H1 (cell line): ENCODE measurements at regions not wholly inside any gene's neighbourhood (a gene's known extent, or its start where the extent isn't known, plus 50 kb on each side); places are given as distances from the start of the nearest gene placed in this dataset.

Experiments
- CTCF ChIA-PET: fragments of 300-600 bp; sonication (Branson Sonifier 250); formaldehyde crosslinking; loops from one replicate; lab custom pipeline; 2021; ENCODE audit not compliant: partially characterized antibody; lab: Charles Lee
- POLR2A ChIA-PET: fragments of 300-600 bp; sonication (Branson Sonifier 250); formaldehyde crosslinking; loops from one replicate; lab custom pipeline; 2021; ENCODE audit warnings: inconsistent platforms; ENCODE audit not compliant: partially characterized antibody; lab: Charles Lee
- DNase-seq, 2 experiments: peaks; one replicate each; pipeline versions ENCODE4 v3.0.0 to v3.0.0-alpha.2; 2010 to 2022; ENCODE audit warnings: low spot score in 2 of 2, low read depth in 1 of 2, mixed read lengths in 1 of 2
- FAIRE-seq: peaks from 2 replicates; lab custom pipeline; 2011; peaks lifted over from hg19 to GRCh38; lab: Jason Lieb, UNC
- H2AFZ ChIP-seq: 2 replicates; pipeline ENCODE4 v1.8.1; 2012; ENCODE audit warnings: low read length, inconsistent platforms
- H2AK5ac ChIP-seq: 2 replicates; pipeline ENCODE4 v1.6.1; 2013; ENCODE audit warnings: low read depth, low read length
- H2BK120ac ChIP-seq: replicated peaks from 2 replicates; pipeline ENCODE3; 2013; ENCODE audit warnings: low read depth, low read length, inconsistent platforms
- H2BK12ac ChIP-seq: 2 replicates; pipeline ENCODE4 v1.6.1; 2013; ENCODE audit warnings: low read depth, low read length
- H2BK15ac ChIP-seq: 2 replicates; pipeline ENCODE4 v1.6.1; 2013; ENCODE audit warnings: low read length
- H2BK20ac ChIP-seq: 2 replicates; pipeline ENCODE4 v1.6.1; 2013; ENCODE audit warnings: low read length
- H2BK5ac ChIP-seq: 2 replicates; pipeline ENCODE4 v1.6.1; 2013; ENCODE audit warnings: low read depth, low read length
- H3K14ac ChIP-seq: 2 replicates; pipeline ENCODE4 v1.6.1; 2013; ENCODE audit warnings: inconsistent platforms; ENCODE audit not compliant: insufficient read length
- H3K18ac ChIP-seq: 2 replicates; pipeline ENCODE4 v1.6.1; 2013; ENCODE audit warnings: low read length; ENCODE audit errors: extremely low read depth
- H3K23ac ChIP-seq: 2 replicates; pipeline ENCODE4 v1.6.1; 2013; ENCODE audit warnings: inconsistent platforms; ENCODE audit not compliant: insufficient read length
- H3K23me2 ChIP-seq: 2 replicates; pipeline ENCODE4 v1.6.1; 2013; ENCODE audit warnings: low read depth, low read length
- H3K27ac ChIP-seq: 2 replicates; pipeline ENCODE4 v1.6.1; 2011; ENCODE audit warnings: low read depth, low read length, inconsistent platforms
- H3K27me3 ChIP-seq, 4 experiments: replicated peaks in 1 of 4; 1 replicate in 1 of 4; 2 replicates in 3 of 4; pipeline versions ENCODE4 v1.6.1 to v1.8.1; 2011 to 2013; ENCODE audit warnings: low read length in 3 of 4, mild to moderate bottlenecking in 3 of 4, inconsistent platforms in 2 of 4, mixed read lengths in 2 of 4, moderate library complexity in 1 of 4; ENCODE audit not compliant: control insufficient read depth in 3 of 4, insufficient read depth in 3 of 4; ENCODE audit errors: extremely low read depth in 1 of 4
- H3K36me3 ChIP-seq, 4 experiments: 2 replicates each; pipeline versions ENCODE4 v1.6.1 to v1.8.1; 2011 to 2013; ENCODE audit warnings: mild to moderate bottlenecking in 4 of 4, low read length in 3 of 4, moderate library complexity in 2 of 4, control low read depth in 1 of 4, inconsistent platforms in 1 of 4; ENCODE audit not compliant: insufficient read depth in 4 of 4, control insufficient read depth in 2 of 4
- H3K4ac ChIP-seq: replicated peaks from 2 replicates; pipeline ENCODE3; 2013; ENCODE audit warnings: low read length, low read depth, mixed read lengths, inconsistent platforms; ENCODE audit not compliant: insufficient read length
- H3K4me1 ChIP-seq, 4 experiments: replicated peaks in 1 of 4; 1 replicate in 1 of 4; 2 replicates in 3 of 4; pipeline versions ENCODE4 v1.6.1 to v1.8.1; 2011 to 2013; ENCODE audit warnings: low read length in 3 of 4, inconsistent platforms in 2 of 4, mixed read lengths in 1 of 4; ENCODE audit not compliant: insufficient read depth in 4 of 4, control insufficient read depth in 3 of 4
- H3K4me2 ChIP-seq, 2 experiments: 2 replicates each; pipeline versions ENCODE4 v1.6.1 to v1.8.1; 2011 to 2013; ENCODE audit warnings: low read depth in 2 of 2, low read length in 2 of 2, control low read depth in 1 of 2, inconsistent platforms in 1 of 2, mild to moderate bottlenecking in 1 of 2; ENCODE audit not compliant: insufficient read depth in 1 of 2
- H3K4me3 ChIP-seq, 4 experiments: fragments of 200-600, 300-600 bp in 1 of 4; sonication (generic), shearing (Covaris generic), sonication (Bioruptor Twin) in 1 of 4; 2 replicates each; pipeline versions ENCODE4 v1.5.1 to v1.8.1; 2011 to 2016; ENCODE audit warnings: low read length in 4 of 4, low read depth in 3 of 4, control low read depth in 2 of 4, inconsistent platforms in 2 of 4, mild to moderate bottlenecking in 2 of 4, mixed read lengths in 1 of 4, moderate library complexity in 1 of 4; ENCODE audit not compliant: insufficient read depth in 2 of 4; ENCODE audit errors: extremely low read depth in 1 of 4
- H3K56ac ChIP-seq: replicated peaks from 2 replicates; pipeline ENCODE3; 2013; ENCODE audit warnings: low read depth, mild to moderate bottlenecking, mixed read lengths, low read length, inconsistent platforms; ENCODE audit not compliant: insufficient read length
- H3K79me1 ChIP-seq: 2 replicates; pipeline ENCODE4 v1.6.1; 2013; ENCODE audit warnings: low read depth, low read length, control low read depth
- H3K79me2 ChIP-seq, 2 experiments: 2 replicates each; pipeline versions ENCODE4 v1.6.1 to v1.8.1; 2012 to 2013; ENCODE audit warnings: low read length in 2 of 2, mild to moderate bottlenecking in 2 of 2, inconsistent platforms in 1 of 2; ENCODE audit not compliant: insufficient read depth in 2 of 2, control insufficient read depth in 1 of 2
- H3K9ac ChIP-seq, 4 experiments: replicated peaks in 1 of 4; 1 replicate in 1 of 4; 2 replicates in 3 of 4; pipeline versions ENCODE4 v1.6.1 to v1.8.1; 2011 to 2013; ENCODE audit warnings: low read depth in 3 of 4, low read length in 3 of 4, control low read depth in 2 of 4, mild to moderate bottlenecking in 2 of 4, moderate library complexity in 2 of 4, inconsistent platforms in 1 of 4; ENCODE audit errors: extremely low read depth in 1 of 4
- H3K9me3 ChIP-seq, 2 experiments: 2 replicates each; pipeline versions ENCODE4 v1.6.1 to v1.8.1; 2012 to 2013; ENCODE audit warnings: mild to moderate bottlenecking in 2 of 2, moderate library complexity in 2 of 2, control low read depth in 1 of 2, inconsistent platforms in 1 of 2, low read depth in 1 of 2, low read length in 1 of 2, mixed read lengths in 1 of 2; ENCODE audit not compliant: insufficient read depth in 2 of 2
- H4K20me1 ChIP-seq, 2 experiments: replicated peaks in 1 of 2; 2 replicates each; pipeline versions ENCODE3 to v1.8.1; 2011 to 2013; ENCODE audit warnings: inconsistent platforms in 2 of 2, low read length in 2 of 2, mild to moderate bottlenecking in 1 of 2; ENCODE audit not compliant: insufficient read depth in 2 of 2, control insufficient read depth in 1 of 2
- H4K5ac ChIP-seq: 2 replicates; pipeline ENCODE4 v1.6.1; 2013; ENCODE audit warnings: low read length, low read depth, mixed read lengths, inconsistent platforms; ENCODE audit not compliant: insufficient read length
- H4K8ac ChIP-seq: 2 replicates; pipeline ENCODE4 v1.8.0; 2013; ENCODE audit warnings: mild to moderate bottlenecking, moderate library complexity, low read length, inconsistent platforms; ENCODE audit not compliant: insufficient read depth; ENCODE audit errors: extremely low read depth
- H4K91ac ChIP-seq: replicated peaks from 2 replicates; pipeline ENCODE3; 2013; ENCODE audit warnings: low read length, mixed read lengths, inconsistent platforms; ENCODE audit not compliant: insufficient read length
- MAFK ChIP-seq: IDR thresholded peaks from 2 replicates; pipeline ENCODE4 v1.6.1; 2012; ENCODE audit warnings: low read depth, mild to moderate bottlenecking, improper control_type of control experiment, low read length
- PHF8 ChIP-seq: fragments of 200-600 bp; sonication (generic); conservative IDR thresholded peaks from 2 replicates; pipeline ENCODE4 v1.7.1; 2012; ENCODE audit warnings: low read depth, mild to moderate bottlenecking, inconsistent platforms, low read length, moderate library complexity
- WGBS, 2 experiments: shearing (Covaris generic) in 1 of 2; methylation state at CpG; one replicate each; pipeline versions ENCODE4 v1.1.6 to v1.1.7; 2013 to 2015; ENCODE audit warnings: low lambda C conversion rate in 2 of 2, mixed read lengths in 2 of 2, inconsistent platforms in 1 of 2, low coverage in 1 of 2, missing lambda C conversion rate in 1 of 2; ENCODE audit not compliant: insufficient replicate concordance in 2 of 2, insufficient coverage in 1 of 2, insufficient read length in 1 of 2; ENCODE audit errors: extremely low coverage in 1 of 2, missing lambda C conversion rate in 1 of 2; 5-methylcytosine and 5-hydroxymethylcytosine counted together
- TF ChIP-seq, protein P1 (sequence below): IDR thresholded peaks from 2 replicates; pipeline ENCODE4 v1.6.1; 2012; ENCODE audit warnings: inconsistent platforms

DNA sequence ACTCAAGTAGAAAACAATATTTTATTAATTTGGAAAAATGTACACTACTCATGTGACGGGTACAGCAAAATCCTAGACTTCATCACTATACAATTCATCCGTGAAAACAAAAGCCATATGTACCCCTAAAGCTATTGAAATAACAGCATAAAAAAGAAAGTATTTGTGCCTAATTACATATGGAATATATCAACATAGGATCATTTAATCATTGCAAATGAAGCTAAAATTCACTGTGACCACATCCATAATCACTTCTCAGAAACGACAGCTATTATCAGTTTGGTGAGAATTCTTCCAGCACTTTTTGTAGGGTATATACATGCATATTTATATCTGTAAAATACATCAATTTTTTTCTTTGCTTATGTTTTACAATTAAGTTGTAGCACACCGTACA lies 128.0 kb downstream of the ARL4A start:
- Histone ChIP-seq H4K5ac (no peak overlapping the region), H2BK5ac (no peak overlapping the region), H3K27me3 (no peaks in the 10 kb centered on the region), H3K4me2 (no peak overlapping the region), H4K8ac (no peak overlapping the region), H3K23ac (no peak overlapping the region), H3K9ac (no peak overlapping the region), H3K56ac (no peak overlapping the region), H2AK5ac (no peak overlapping the region), H3K14ac (no peak overlapping the region), H3K27ac (no peak overlapping the region), H3K4ac (no peak overlapping the region), H2BK15ac (no peak overlapping the region), H3K23me2 (no peaks in the 10 kb centered on the region), H3K9me3 (no peaks in the 10 kb centered on the region), H3K79me2 (no peaks in the 10 kb centered on the region), H2BK120ac (no peak overlapping the region), H3K36me3 (no peaks in the 10 kb centered on the region), H2BK12ac (no peak overlapping the region), H3K18ac (no peak overlapping the region), H2AFZ (no peak overlapping the region), H3K79me1 (no peaks in the 10 kb centered on the region), H4K91ac (no peak overlapping the region), H3K4me1 (peaks cover 0 to 5% (median 1%) of the 10 kb centered on the region in 4 experiments; a peak in 3 of 7 replicates), H2BK20ac (no peak overlapping the region), H3K4me3 (no peak overlapping the region), H4K20me1 (no peaks in the 10 kb centered on the region)
- ChIA-PET POLR2A (no interaction called here), CTCF (interaction anchor here (1.8 kb wide), 1 partner anchor 12 kb away, joined by 4 read pairs; no protein-coding TSS in a partner anchor)
- FAIRE-seq (no peak), DNase-seq (no peak)
- 88% methylated on average over 4 of the region's 4 CpGs; no CpG with 5 or more reads in 1 of the 2 experiments for WGBS, 2 experiments
- no peak for TF ChIP-seq MAFK
- TF ChIP-seq, protein P1, sequence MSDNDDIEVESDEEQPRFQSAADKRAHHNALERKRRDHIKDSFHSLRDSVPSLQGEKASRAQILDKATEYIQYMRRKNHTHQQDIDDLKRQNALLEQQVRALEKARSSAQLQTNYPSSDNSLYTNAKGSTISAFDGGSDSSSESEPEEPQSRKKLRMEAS, result no peak
- TF ChIP-seq PHF8, result no peak
